Endothelial cell of umbilical vein (primary cell): ENCODE measurements at regions not wholly inside any gene's neighbourhood (a gene's known extent, or its start where the extent isn't known, plus 50 kb on each side); places are given as distances from the start of the nearest gene placed in this dataset.

Experiments
- BruUV-seq: library from RNA; stranded (reverse); fragments of 400-500 nt; replicated peaks from 2 replicates; lab custom pipeline; 2021; lab: Mats Ljungman, UMichigan
- CTCF ChIA-PET: fragments of 300-600, 350-600 bp; sonication (Branson Sonifier 250); formaldehyde crosslinking; loops from one replicate; lab custom pipeline; 2021; ENCODE audit warnings: antibody characterized with exemption, inconsistent platforms; lab: Charles Lee
- POLR2A ChIA-PET: fragments of 300-600, 350-600 bp; sonication (Branson Sonifier 250); formaldehyde crosslinking; loops from one replicate; lab custom pipeline; 2021; ENCODE audit warnings: antibody characterized with exemption, inconsistent platforms; lab: Charles Lee
- DNase-seq: peaks from one replicate; pipeline ENCODE4 v3.0.0-alpha.2; 2011; ENCODE audit warnings: low read depth, low spot score
- FAIRE-seq: peaks from 2 replicates; lab custom pipeline; 2011; peaks lifted over from hg19 to GRCh38; lab: Jason Lieb, UNC
- H2AFZ ChIP-seq: 2 replicates; pipeline ENCODE4 v1.6.0; 2012; ENCODE audit warnings: low read depth, low read length, control low read depth, inconsistent platforms
- H3K27ac ChIP-seq: 2 replicates; pipeline ENCODE4 v1.5.1; 2011; ENCODE audit warnings: low read depth, mild to moderate bottlenecking, control low read depth, low read length, moderate library complexity; ENCODE audit not compliant: insufficient read depth
- H3K27me3 ChIP-seq, 2 experiments: 2 replicates each; pipeline versions ENCODE4 v1.6.0 to v1.6.1; 2011; ENCODE audit warnings: low read length in 2 of 2, mixed read lengths in 1 of 2; ENCODE audit not compliant: control insufficient read depth in 2 of 2, insufficient read depth in 2 of 2
- H3K36me3 ChIP-seq, 2 experiments: 2 replicates in 1 of 2; 3 replicates in 1 of 2; pipeline ENCODE4 v1.5.1; 2011; ENCODE audit warnings: low read length in 2 of 2, mild to moderate bottlenecking in 1 of 2, moderate library complexity in 1 of 2; ENCODE audit not compliant: control insufficient read depth in 2 of 2, insufficient read depth in 2 of 2; ENCODE audit errors: extremely low read depth in 1 of 2
- H3K4me1 ChIP-seq: 3 replicates; pipeline ENCODE4 v1.5.1; 2011; ENCODE audit warnings: mild to moderate bottlenecking, low read length; ENCODE audit not compliant: control insufficient read depth, insufficient read depth; ENCODE audit errors: extremely low read depth
- H3K4me2 ChIP-seq: 2 replicates; pipeline ENCODE4 v1.6.1; 2011; ENCODE audit warnings: low read length, control low read depth, mixed read lengths; ENCODE audit not compliant: insufficient read depth
- H3K4me3 ChIP-seq, 3 experiments: fragments of 200-600 bp in 1 of 3; sonication (generic), shearing (Covaris generic) in 1 of 3; replicated peaks in 1 of 3; 2 replicates each; pipeline ENCODE4 v1.5.1; 2011 to 2016; ENCODE audit warnings: control low read depth in 3 of 3, low read length in 3 of 3, mild to moderate bottlenecking in 2 of 3, inconsistent platforms in 1 of 3, low read depth in 1 of 3, moderate library complexity in 1 of 3; ENCODE audit not compliant: insufficient read depth in 1 of 3
- H3K79me2 ChIP-seq: 2 replicates; pipeline ENCODE4 v1.6.0; 2012; ENCODE audit warnings: low read length, inconsistent platforms; ENCODE audit not compliant: control insufficient read depth, insufficient read depth
- H3K9ac ChIP-seq: replicated peaks from 2 replicates; pipeline ENCODE3; 2011; ENCODE audit warnings: low read length, control low read depth; ENCODE audit not compliant: insufficient read depth; ENCODE audit errors: extremely low read depth
- H3K9me1 ChIP-seq: replicated peaks from 3 replicates; pipeline ENCODE4 v1.6.0; 2011; ENCODE audit warnings: mild to moderate bottlenecking, low read length; ENCODE audit not compliant: control insufficient read depth, insufficient read depth; ENCODE audit errors: extremely low read depth
- H3K9me3 ChIP-seq: replicated peaks from 2 replicates; pipeline ENCODE4 v1.5.1; 2012; ENCODE audit warnings: low read length, inconsistent platforms; ENCODE audit not compliant: control insufficient read depth, insufficient read depth
- H4K20me1 ChIP-seq: replicated peaks from 2 replicates; pipeline ENCODE3; 2011; ENCODE audit warnings: mild to moderate bottlenecking, low read length; ENCODE audit not compliant: control insufficient read depth, insufficient read depth; ENCODE audit errors: extremely low read depth
- CTCF ChIP-seq, 2 donors: IDR thresholded peaks; 1 replicate in 1 of 2; 2 replicates in 1 of 2; pipeline ENCODE4 v1.5.1; 2011; ENCODE audit warnings: low read length in 2 of 2, mild to moderate bottlenecking in 2 of 2, moderate library complexity in 2 of 2, control low read depth in 1 of 2, inconsistent platforms in 1 of 2, low read depth in 1 of 2; ENCODE audit not compliant: insufficient read depth in 1 of 2; ENCODE audit errors: extremely low read depth in 1 of 2
- EZH2 ChIP-seq: IDR thresholded peaks from 2 replicates; pipeline ENCODE4 v1.6.1; 2012; ENCODE audit warnings: borderline replicate concordance, low read depth, mild to moderate bottlenecking, moderate library complexity, low read length, inconsistent platforms; ENCODE audit not compliant: severe bottlenecking
- FOS ChIP-seq: IDR thresholded peaks from 2 replicates; pipeline ENCODE4 v1.6.1; 2011; ENCODE audit warnings: mild to moderate bottlenecking, low read length, moderate library complexity, borderline replicate concordance; ENCODE audit not compliant: insufficient read depth
- GATA2 ChIP-seq: IDR thresholded peaks from 2 replicates; pipeline ENCODE4 v1.7.0; 2011; ENCODE audit warnings: low read depth, mild to moderate bottlenecking, moderate library complexity, mixed read lengths, low read length; ENCODE audit not compliant: insufficient read length, insufficient read depth
- JUN ChIP-seq: IDR thresholded peaks from 2 replicates; pipeline ENCODE4 v1.6.1; 2011; ENCODE audit warnings: borderline replicate concordance, low read depth; ENCODE audit not compliant: insufficient read length, insufficient read depth
- MAX ChIP-seq: IDR thresholded peaks from 2 replicates; pipeline ENCODE4 v1.6.1; 2011; ENCODE audit not compliant: insufficient read depth, insufficient read length
- MYC ChIP-seq: IDR thresholded peaks from one replicate; pipeline ENCODE4 v1.6.1; 2011; ENCODE audit warnings: mild to moderate bottlenecking, low read depth, low read length
- POLR2A ChIP-seq: IDR thresholded peaks from 2 replicates; pipeline ENCODE4 v1.6.1; 2012; ENCODE audit warnings: low read depth, mild to moderate bottlenecking, control low read depth, low read length
- POLR2AphosphoS5 ChIP-seq: IDR thresholded peaks from 2 replicates; pipeline ENCODE4 v1.6.1; 2012; ENCODE audit warnings: low read depth, mild to moderate bottlenecking, control low read depth, low read length, moderate library complexity; ENCODE audit not compliant: insufficient read depth
- dilution Hi-C: fragments of 300-500 bp; cut with MboI; formaldehyde crosslinking; loops from one replicate; pipeline ENCODE4 v1.15.0; 2019; ENCODE audit warnings: low sequenced_read_pairs; ENCODE audit not compliant: extremely low pct_ligation_motif_present
- intact Hi-C: fragments of 100-400 bp; cut with micrococcal nuclease; formaldehyde crosslinking; loops from one replicate; pipeline ENCODE4 v1.10.0; 2022

DNA sequence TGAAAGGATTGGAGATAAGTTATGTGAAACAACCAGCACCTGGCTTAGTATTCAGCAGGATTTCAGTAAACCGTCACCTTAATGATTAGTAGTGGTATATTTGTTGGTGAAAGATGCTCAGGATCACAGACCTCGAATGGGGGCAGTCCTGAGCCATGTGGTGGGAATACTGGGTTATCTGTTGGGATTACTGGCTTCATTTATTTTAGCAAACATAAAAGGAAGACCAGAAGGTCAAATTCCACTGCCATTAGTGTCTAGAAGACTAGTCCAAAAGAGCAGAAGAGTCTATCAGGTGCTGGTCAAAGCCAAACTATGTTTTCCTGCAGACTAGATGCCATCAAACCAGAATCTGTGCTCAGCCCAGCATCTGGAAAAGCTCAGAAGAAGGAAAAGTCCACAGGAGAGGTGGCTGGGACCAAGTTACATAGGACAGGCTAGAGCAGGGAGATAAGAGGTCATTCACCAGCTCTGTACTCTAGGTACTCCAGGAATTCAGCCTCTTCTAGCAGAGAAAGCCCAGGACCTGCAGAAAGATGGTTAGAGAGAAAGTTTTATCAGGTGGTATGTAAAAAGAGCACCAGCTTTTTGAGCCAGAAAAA, 343.4 kb downstream of the PLPP3 start:
- Histone ChIP-seq H3K79me2 (no peaks in the 10 kb centered on the region), H3K4me1 (no peaks in the 10 kb centered on the region), H3K27ac (no peak overlapping the region), H3K36me3 (no peaks in the 10 kb centered on the region), H3K4me3 (no peak overlapping the region), H2AFZ (no peak overlapping the region), H3K9me3 (no peaks in the 10 kb centered on the region), H3K4me2 (no peak overlapping the region), H3K27me3 (no peaks in the 10 kb centered on the region), H3K9ac (no peak overlapping the region), H4K20me1 (no peaks in the 10 kb centered on the region), H3K9me1 (no peaks in the 10 kb centered on the region)
- no peak for TF ChIP-seq MAX
- no peak for TF ChIP-seq POLR2A
- no peak for TF ChIP-seq GATA2
- no peak for TF ChIP-seq POLR2AphosphoS5
- no peak for TF ChIP-seq CTCF (IDR thresholded peaks at IDR 0.05; ENCODE audit: extremely low read depth in 1 of 2, insufficient read depth in 1 of 2, low read depth in 1 of 2, low read length in 2 of 2)
- TF ChIP-seq MYC = no peak
- TF ChIP-seq EZH2 = no peak
- TF ChIP-seq FOS = no peak
- TF ChIP-seq JUN = no peak
- DNase-seq = no peak
- no TSS peak for BruUV-seq
- ChIA-PET CTCF (no interaction called here), POLR2A (no interaction called here)
- no peak for FAIRE-seq
- dilution Hi-C loops = no loop called here
- intact Hi-C loops = no loop called here
